Endothelial cell of umbilical vein (primary cell): ENCODE measurements at regions not wholly inside any gene's neighbourhood (a gene's known extent, or its start where the extent isn't known, plus 50 kb on each side); places are given as distances from the start of the nearest gene placed in this dataset.

ENCODE experiments used
- EZH2 ChIP-seq: IDR thresholded peaks from 2 replicates; pipeline ENCODE4 v1.6.1; 2012; ENCODE audit warnings: borderline replicate concordance, low read depth, mild to moderate bottlenecking, moderate library complexity, low read length, inconsistent platforms; ENCODE audit not compliant: severe bottlenecking
- FOS ChIP-seq: IDR thresholded peaks from 2 replicates; pipeline ENCODE4 v1.6.1; 2011; ENCODE audit warnings: mild to moderate bottlenecking, low read length, moderate library complexity, borderline replicate concordance; ENCODE audit not compliant: insufficient read depth
- POLR2A ChIP-seq: IDR thresholded peaks from 2 replicates; pipeline ENCODE4 v1.6.1; 2012; ENCODE audit warnings: low read depth, mild to moderate bottlenecking, control low read depth, low read length
- TF ChIP-seq, protein P1 (sequence below), 2 donors: IDR thresholded peaks; 1 replicate in 1 of 2; 2 replicates in 1 of 2; pipeline ENCODE4 v1.5.1; 2011; ENCODE audit warnings: low read length in 2 of 2, mild to moderate bottlenecking in 2 of 2, moderate library complexity in 2 of 2, control low read depth in 1 of 2, inconsistent platforms in 1 of 2, low read depth in 1 of 2; ENCODE audit not compliant: insufficient read depth in 1 of 2; ENCODE audit errors: extremely low read depth in 1 of 2

DNA sequence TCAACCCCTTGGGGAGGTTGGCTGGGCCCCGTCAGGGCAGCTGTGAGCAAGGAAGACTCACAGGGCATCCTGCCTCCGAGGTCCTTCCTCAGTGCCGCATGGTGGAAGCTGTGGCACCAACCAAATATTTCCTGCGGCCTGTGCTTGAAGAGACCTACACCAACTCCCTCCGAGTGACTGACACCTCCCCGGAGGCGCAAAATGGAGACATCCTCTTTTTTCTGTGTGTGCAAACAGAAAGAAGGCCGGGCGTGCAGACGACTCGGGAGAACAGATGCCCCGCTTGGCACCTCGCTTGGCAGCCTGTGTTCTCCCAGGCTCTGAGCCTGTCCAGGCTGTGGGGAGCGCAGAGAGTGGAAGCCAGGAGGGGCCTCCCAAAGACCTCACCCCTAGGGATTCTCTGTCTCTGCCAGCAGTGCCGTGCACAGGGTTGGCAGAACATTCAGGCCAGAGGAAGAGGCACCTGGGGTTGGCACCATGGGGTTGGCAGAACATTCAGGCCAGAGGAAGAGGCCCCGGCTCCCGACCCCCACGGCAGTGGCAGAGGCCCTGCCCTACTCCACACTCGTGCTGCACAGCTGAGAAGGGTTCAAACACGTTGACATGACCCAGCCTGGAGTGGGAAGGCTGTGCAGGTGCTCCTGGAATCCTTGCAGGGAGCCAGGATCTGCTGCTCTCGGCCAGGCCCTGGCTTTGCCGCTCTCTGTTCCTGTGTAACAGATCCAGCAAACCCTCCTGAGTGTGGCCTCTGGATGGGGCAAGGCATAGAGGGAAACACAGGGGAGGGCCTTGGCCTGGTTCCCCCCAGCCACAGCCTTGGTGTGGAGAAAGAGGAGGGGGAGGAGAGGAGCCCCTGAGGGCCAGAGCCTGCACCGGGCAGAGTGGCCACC, 805.5 kb downstream of the BRD1 start:
- TF ChIP-seq, protein P1, sequence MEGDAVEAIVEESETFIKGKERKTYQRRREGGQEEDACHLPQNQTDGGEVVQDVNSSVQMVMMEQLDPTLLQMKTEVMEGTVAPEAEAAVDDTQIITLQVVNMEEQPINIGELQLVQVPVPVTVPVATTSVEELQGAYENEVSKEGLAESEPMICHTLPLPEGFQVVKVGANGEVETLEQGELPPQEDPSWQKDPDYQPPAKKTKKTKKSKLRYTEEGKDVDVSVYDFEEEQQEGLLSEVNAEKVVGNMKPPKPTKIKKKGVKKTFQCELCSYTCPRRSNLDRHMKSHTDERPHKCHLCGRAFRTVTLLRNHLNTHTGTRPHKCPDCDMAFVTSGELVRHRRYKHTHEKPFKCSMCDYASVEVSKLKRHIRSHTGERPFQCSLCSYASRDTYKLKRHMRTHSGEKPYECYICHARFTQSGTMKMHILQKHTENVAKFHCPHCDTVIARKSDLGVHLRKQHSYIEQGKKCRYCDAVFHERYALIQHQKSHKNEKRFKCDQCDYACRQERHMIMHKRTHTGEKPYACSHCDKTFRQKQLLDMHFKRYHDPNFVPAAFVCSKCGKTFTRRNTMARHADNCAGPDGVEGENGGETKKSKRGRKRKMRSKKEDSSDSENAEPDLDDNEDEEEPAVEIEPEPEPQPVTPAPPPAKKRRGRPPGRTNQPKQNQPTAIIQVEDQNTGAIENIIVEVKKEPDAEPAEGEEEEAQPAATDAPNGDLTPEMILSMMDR (IDR thresholded peaks at IDR 0.05; ENCODE audit: extremely low read depth in 1 of 2, insufficient read depth in 1 of 2, low read depth in 1 of 2, low read length in 2 of 2) = no peak
- TF ChIP-seq EZH2 (no peak), POLR2A (no peak), FOS (no peak)
